Left renal pelvis (tissue), 4 donors: ENCODE measurements at regions not wholly inside any gene's neighbourhood (a gene's known extent, or its start where the extent isn't known, plus 50 kb on each side); places are given as distances from the start of the nearest gene placed in this dataset.
"Not testable (repeated sequence)": the region's sequence is repeated elsewhere in the genome, so short reads cannot be mapped to it uniquely, and the experiment has no call there.

Experiments
- DNase-seq, 4 donors: peaks; one replicate each; pipeline ENCODE4 v3.0.0-alpha.2; 2013; ENCODE audit warnings: low read depth in 4 of 4, low spot score in 3 of 4

DNA sequence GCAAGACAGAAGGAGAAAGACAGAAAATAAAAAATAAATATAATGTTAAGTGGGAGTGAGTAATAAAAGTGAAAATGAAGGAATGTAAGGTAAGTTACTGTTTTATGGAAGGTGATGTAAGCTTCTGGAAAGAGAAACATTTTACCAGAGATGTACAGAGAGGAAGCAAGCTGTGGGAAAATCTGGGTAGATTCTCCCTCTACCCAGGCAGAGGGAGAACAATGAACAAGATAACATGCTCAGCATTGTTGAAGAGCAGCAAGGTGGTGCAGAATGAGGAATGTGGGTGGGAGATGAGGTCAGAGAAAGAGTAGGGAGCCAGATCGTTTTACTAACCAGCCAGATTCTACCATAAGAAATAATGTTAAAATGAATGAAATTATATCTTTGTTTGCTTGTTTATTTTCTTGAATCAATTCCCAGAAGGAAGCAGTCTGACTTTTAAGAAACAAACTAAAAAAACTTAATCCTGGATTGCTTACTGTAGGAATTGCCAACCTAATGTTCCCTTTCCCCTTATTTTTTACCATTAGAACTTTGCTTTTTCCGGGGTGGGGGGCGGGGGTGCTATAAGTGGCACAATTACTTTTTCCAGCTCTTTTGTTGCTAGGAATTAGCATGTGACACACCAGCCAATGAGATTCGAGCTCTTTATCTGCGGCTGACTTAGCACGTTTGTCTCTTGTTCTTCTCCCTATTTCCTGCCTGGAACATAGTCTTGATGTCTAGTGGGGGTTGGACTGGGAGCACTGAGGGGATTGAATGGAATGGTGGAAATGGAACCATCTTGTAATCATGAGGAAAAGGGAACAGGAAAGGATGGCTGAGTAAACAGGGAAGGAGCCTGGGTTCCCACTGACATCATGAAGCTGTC lies 356.7 kb downstream of the TMEM167A start:
- no peak for DNase-seq

GRCh38 chr5:82719368-82719767 lies 357.8 kb downstream of the TMEM167A start:
- peak in 1 of 4 donors; percentile 31 for DNase-seq

DNA sequence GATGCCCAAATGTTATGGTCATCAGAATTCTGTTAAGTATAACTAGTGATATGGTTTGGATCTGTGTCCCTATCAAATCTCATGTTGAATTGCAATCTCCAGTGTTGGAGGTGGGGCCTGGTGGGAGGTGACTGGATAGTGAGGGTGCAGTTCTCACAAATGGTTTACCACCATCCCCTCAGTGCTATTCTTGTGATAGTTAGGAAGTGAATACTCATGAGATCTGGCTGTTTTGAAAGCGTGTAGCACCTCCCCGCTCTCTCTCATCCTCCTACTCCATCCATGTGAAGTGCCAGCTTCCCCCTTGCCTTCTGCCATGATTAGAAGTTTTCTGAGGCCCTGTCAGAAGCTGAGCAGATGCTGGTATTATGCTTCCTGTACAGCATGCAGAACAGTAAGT lies 359.5 kb downstream of the TMEM167A start:
- DNase-seq = no peak

GRCh38 chr5:82714732-82715131 lies 362.5 kb downstream of the TMEM167A start:
- not testable (repeated sequence) for DNase-seq

- no peak for DNase-seq
Observed at GRCh38 chr5:82713811-82714210, 363.4 kb downstream of the TMEM167A start.

DNA sequence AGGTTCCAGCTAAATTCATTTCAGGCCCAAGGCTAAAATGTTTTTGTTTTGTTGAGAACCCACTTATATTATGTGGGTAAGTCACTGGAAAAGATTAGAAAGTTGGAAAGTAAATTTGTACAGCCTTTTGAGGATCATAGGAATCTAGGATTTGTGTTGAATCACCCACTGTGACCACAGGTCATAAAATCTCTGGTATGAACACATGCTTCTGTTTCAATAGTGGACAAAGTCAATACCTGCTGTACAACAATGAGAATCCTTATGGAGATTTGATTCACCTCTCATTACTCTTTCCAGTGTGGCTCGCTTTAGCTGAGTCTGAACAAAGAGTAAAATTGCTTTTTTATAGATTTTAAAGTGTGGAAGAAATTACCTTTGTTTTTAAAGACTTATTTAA lies 369.5 kb downstream of the TMEM167A start:
- DNase-seq = no peak

- DNase-seq = peak in 1 of 4 donors; percentile 51
Observed at GRCh38 chr5:82704381-82704780, 372.8 kb downstream of the TMEM167A start.

DNA sequence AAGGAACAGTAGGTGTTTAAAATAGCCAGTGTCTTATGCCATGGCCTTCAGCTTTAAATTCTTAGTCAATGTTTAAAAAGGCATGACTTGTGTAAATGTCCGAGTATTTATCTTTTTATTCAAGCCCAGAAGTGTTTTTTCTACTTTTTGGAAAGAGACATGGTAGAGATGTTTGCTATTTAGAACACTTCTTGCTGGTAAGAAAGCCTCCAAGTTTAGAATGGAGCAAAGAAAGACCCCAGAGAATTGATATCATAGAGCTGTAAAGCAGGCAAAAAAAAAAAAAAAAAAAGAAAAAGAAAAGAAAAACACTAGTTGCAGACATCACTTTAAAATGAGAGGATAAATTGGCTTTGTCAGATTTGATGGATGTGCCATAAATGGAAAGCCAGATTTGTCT lies 375.1 kb downstream of the TMEM167A start:
- no peak for DNase-seq

DNA sequence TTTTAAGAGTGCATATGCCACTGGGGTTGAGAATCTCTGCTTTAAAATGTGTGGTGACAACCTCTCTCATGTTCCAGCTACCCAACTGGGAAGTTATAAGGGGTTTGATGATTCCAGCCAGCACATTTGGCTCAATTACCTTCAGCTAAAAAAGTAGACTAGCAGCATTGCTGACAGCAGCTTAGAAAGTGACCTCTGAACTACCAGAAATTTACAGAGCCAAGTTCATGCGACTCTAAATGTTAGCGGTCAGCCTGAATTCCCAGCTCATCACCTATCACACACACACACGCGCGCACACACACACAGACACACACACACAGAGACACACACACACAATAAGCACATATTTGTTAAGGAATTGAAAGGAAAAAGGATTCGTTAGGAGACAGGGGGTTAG lies 377.5 kb downstream of the TMEM167A start:
- DNase-seq = no peak

- DNase-seq = no peak
Observed at GRCh38 chr5:82698026-82698425, 379.2 kb downstream of the TMEM167A start.

DNA sequence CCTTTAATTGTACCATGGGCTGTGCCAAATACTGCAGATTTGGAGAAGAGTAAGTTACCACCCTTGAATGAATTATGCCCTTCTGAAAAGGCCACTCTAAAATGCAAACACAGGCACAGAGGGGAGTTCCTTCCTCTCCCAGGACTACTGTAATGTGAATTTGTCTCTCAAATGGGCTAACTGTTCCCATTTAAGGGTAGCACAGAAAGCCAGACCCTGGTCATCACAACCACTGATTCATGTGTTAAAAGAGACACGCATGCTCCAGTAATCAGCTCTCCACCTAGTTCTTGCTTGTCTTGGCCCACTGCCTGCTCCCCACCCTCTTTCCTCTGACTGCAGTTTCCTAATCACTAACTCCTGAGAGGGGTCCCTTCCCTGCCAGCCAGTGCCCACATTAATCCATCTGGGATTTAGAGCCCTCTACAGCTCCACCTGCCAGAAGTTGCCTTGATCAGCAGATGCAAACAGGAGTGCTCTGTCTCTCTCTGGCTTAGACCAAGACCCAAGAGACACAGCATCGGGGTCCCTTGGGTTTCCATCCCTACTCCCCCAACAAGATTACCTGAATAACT lies 382.4 kb downstream of the TMEM167A start:
- DNase-seq = no peak

GRCh38 chr5:82692826-82693225 lies 384.4 kb downstream of the TMEM167A start:
- DNase-seq = no peak

DNA sequence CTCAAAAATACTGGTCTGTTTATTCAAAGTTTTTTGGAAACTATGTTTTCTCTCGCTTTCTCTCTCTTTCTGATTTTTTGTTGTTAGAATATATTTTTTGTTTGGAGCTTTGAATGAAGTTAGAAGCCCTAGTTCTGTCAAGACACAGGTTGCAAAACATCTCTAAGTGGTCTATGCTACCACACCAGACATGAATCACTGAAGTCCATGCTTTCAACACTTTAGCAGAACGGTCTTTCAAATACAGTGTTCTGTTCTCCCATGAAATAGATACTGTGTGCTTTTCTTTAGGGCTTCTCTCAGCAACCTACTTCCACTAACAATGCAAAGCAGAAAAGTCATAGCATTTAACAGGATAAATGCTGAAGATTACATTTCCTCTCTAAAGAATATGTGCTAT lies 392.5 kb downstream of the TMEM167A start:
- no peak for DNase-seq

- no peak for DNase-seq
Observed at GRCh38 chr5:82684165-82684564, 393.0 kb downstream of the TMEM167A start.

- DNase-seq = no peak
Observed at GRCh38 chr5:82679660-82680059, 397.5 kb downstream of the TMEM167A start.

DNA sequence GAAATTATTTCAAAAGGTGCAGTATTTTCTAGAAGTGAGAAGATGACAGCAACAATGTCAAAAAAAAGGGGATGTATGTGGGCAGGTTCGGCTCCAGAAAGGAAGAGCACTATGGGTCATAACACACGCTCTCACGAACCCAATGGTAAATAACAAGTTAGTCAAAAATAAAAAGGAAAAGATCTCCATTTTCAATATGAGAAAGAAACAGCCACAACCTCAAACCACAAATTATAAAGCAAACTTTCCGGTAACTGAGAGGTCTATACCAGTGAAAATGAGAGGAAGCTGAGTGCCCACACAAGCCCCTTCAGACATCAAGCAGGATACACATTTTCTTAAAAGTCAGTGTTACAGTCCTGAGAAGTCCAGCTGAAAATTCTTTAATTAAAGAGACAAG lies 398.5 kb upstream of the RPS23 start:
- DNase-seq = no peak

GRCh38 chr5:82674671-82675070 lies 396.5 kb upstream of the RPS23 start:
- no peak for DNase-seq

GRCh38 chr5:82673057-82673809 lies 395.1 kb upstream of the RPS23 start:
- no peak for DNase-seq

DNA sequence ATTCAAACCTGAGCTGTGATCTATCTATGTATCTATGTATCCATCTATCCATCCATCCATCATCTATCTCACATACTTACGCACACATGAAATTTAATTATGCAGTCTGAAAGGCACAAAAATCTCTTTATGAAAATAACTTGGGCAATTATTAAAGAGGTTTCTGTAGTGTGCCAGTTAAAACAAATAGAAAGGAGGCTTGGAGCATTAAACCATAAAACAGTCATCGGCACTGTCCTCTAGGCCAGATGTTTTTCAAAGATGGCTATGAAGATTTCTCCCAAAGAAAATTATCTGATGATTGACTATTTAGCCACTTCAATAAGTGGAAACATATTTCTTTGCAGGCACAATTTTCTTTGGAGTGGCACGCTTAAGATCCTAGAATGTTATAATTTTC lies 392.5 kb upstream of the RPS23 start:
- DNase-seq = no peak

- no peak for DNase-seq
Observed at GRCh38 chr5:82669720-82670119, 391.6 kb upstream of the RPS23 start.

GRCh38 chr5:82666312-82666711 lies 388.2 kb upstream of the RPS23 start:
- no peak for DNase-seq

- DNase-seq = no peak
Observed at GRCh38 chr5:82664732-82665131, 386.6 kb upstream of the RPS23 start.
